Stimulated activated CD4-positive, alpha-beta T cell treated with anti-CD3 and anti-CD28 coated beads, Interleukin-4, amount 100 ng/mL, for 4 hours (primary cell): ENCODE measurements at regions not wholly inside any gene's neighbourhood (a gene's known extent, or its start where the extent isn't known, plus 50 kb on each side); places are given as distances from the start of the nearest gene placed in this dataset.
"Not testable (repeated sequence)": the region's sequence is repeated elsewhere in the genome, so short reads cannot be mapped to it uniquely, and the experiment has no call there.

ENCODE experiments used
- DNase-seq, 2 experiments: peaks; one replicate each; pipeline ENCODE4 v3.0.0-alpha.2; 2020

- not testable (repeated sequence) for DNase-seq
These were observed 63.8 kb downstream of the NSUN5 start for GRCh38 chr7:73244782-73245311.

DNA sequence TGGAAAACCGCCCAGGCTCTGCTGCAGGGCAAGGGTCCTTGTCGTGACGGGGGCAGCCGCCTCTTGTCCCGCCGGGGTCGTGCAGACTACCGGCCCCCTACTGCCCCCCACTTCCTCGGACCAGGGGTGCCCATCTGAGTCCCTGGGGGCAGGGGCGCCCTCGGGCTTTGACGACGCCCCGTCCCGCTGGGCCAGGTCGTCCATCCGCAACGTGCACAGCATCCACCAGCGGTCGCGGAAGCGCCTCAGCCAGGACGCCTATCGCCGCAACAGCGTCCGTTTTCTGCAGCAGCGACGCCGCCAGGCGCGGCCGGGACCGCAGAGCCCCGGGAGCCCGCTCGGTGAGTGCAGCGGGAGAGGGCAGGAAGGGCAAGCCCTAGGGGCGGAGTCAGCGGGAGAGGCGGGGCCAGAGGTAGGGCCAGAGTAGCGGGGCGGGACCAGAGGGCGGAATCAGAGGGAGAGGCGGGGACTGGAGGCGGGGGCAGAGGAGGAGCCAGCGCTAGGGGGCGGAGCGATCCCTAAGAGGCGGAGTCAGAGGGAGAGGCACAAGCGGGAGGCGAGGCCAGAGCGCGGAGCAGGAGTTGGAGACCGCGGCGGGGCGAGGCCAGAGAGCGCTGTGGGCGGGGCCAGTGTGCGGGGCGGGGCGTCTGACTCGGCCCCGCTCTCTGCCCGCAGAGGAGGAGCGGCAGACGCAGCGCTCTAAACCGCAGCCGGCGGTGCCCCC, 73.5 kb downstream of the NSUN5 start:
- peak; percentile 88 to 89 for DNase-seq

GRCh38 chr7:73225745-73226144, 82.9 kb downstream of the NSUN5 start:
- DNase-seq, result not testable (repeated sequence)

DNA sequence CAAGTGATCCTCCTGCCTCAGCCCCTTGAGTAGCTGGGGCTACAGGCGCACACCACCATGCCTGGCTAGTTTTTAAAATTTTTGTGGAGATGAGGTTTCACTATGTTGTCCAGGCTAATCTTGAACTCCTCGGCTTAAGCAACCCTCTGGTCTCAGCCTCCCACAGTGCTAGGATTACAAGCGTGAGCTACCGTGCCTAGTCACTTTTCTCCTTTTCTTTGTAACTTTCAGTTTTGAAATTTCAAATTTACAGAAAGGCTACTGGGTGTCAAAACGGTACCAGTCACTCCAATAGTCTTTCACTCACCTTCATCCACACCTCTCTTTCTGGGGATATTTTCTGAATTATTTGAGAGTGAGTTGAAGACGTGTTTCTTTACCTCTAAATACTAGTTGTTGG, 86.9 kb downstream of the NSUN5 start:
- not testable (repeated sequence) for DNase-seq

DNA sequence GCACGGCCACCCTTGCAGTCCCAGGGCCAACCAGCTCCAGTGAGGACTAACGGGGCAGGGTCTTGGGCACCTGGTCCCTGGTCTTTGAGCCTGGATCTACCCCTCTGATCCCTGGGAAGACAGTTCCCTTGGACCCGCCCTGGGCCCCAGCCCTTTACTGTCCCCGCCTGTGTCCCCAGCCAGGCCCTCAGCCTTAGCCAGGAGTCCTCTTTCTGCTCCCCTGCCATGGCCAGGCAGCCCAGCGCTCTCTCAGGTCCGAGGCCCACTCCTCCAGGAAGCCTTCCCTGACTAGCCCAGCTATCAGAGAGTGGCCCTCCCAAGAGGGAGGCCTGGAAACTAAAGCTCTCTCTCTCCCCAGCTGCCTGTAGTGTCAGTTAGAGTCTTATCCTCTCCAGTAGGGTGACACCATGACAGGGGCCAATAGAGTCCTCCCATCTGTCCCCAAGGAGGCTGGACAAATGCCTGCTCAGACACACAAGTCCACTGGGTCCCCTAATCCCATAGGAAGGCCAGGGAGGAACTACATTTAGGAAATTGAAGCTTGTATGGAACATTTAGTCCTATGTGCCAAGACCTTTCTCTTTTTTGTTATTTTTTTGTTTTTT, 87.8 kb downstream of the NSUN5 start:
- DNase-seq, result not testable (repeated sequence)

DNA sequence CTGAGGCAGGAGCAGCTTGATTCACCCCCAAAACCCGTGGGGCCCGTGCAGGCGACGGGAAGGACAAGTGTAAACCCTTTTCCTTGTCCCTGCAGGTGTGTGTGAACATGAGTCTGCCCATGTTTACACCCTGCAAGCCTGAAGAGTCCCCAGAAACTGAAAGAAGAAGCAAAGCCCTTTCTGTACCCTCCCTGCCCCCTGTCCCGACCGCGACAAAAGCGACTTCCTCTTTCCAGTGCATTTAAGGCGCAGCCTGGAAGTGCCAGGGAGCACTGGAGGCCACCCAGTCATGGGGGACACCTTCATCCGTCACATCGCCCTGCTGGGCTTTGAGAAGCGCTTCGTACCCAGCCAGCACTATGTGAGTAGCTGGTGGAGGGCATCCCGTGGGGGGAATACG, 88.3 kb downstream of the NSUN5 start:
- not testable (repeated sequence) for DNase-seq

DNA sequence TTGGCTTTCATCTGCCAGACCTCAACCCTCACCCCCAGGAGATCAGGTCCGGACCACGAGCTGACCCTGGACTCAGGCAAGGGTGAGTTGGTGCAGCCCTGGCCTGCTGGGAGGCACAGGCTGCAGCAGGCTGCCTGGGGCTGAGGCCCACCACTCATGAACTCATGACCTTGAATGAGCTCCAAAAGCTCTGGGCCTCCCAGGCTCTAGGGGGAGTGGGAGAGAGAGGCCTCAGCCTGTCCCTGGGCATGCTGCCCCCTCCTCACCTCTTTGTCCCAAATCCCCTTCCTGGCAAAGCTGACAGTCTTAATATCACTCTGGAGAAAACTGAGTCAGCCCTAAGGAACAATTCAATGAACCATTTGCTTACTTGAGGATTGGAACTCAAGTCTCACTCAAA, 89.8 kb downstream of the NSUN5 start:
- DNase-seq, result not testable (repeated sequence)

- not testable (repeated sequence) for DNase-seq
These were observed 92.5 kb downstream of the NSUN5 start for GRCh38 chr7:73216046-73216675.

- not testable (repeated sequence) for DNase-seq
These were observed 93.4 kb downstream of the NSUN5 start for GRCh38 chr7:73215232-73215631.

DNA sequence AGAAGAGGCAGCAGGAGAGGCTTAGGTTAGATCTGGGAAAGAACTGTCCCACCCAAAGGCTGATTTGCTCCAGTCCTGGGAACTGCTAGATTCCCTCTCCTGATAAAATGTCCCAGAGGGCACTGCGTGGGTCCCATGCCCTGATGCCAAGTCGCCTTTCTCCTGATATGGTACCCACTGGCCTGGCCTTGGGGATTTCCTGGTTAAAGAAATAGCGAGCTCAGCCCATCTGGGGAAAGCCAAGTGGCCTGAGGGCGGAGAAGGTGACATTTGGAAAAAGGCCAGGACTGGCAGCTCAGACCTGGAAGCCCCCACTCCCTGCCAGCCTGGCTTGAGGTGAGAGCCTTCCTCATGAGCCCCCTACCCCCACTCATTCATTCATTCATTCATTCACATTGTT, 94.2 kb downstream of the NSUN5 start:
- DNase-seq, result not testable (repeated sequence)

GRCh38 chr7:73213076-73213475, 95.5 kb downstream of the NSUN5 start:
- not testable (repeated sequence) for DNase-seq

DNA sequence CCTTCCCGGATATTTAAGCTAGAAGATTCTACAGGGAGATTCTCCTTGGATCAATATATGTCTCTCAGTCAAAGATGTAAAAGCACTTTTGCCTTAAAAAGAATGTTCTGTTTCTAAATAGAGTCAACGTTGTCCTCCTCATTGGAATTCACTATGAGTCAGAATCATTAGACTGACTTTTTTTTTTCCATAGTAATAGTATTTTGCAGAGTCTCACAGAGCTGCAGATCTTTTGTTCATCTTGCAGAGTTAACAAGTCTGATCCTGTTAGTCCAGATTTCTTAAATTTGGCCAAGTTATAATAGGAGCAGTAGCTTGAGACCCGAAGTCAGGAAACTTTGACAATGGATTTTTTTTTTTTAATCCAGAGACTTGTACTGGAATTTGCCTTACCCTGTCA, 103.0 kb downstream of the NSUN5 start:
- DNase-seq, result not testable (repeated sequence)

- not testable (repeated sequence) for DNase-seq
These were observed 103.7 kb downstream of the NSUN5 start for GRCh38 chr7:73204898-73205297.

- not testable (repeated sequence) for DNase-seq
These were observed 105.3 kb downstream of the NSUN5 start for GRCh38 chr7:73203312-73203711.

GRCh38 chr7:73201264-73201663, 107.4 kb downstream of the NSUN5 start:
- DNase-seq, result not testable (repeated sequence)

DNA sequence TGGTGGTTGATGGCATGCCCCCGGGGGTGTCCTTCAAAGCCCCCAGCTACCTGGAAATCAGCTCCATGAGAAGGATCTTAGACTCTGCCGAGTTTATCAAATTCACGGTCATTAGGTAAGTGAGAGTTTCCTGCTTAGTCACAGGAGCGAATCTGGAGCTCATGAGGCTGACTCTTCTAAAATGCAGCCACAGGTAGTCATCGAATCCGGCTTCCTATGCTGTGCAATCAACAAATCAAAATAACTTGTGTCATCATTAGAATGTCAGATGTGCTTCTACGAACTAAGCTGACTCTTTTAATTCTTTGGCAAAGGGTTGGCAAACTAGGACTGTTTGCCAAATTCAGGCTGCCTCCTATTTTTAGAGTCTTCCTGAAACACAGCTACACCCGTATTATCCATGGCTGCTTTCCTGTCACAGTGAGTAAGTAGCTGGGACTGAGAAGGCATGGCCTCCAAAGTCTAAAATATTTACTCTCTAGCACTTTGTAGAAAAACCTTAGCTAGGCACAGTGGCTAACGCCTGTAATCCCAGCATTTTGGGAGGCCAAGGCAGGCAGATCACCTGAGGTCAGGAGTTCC, 108.0 kb downstream of the NSUN5 start:
- DNase-seq, result not testable (repeated sequence)

GRCh38 chr7:73193991-73194390, 108.2 kb upstream of the SPDYE9 start:
- DNase-seq, result not testable (repeated sequence)

DNA sequence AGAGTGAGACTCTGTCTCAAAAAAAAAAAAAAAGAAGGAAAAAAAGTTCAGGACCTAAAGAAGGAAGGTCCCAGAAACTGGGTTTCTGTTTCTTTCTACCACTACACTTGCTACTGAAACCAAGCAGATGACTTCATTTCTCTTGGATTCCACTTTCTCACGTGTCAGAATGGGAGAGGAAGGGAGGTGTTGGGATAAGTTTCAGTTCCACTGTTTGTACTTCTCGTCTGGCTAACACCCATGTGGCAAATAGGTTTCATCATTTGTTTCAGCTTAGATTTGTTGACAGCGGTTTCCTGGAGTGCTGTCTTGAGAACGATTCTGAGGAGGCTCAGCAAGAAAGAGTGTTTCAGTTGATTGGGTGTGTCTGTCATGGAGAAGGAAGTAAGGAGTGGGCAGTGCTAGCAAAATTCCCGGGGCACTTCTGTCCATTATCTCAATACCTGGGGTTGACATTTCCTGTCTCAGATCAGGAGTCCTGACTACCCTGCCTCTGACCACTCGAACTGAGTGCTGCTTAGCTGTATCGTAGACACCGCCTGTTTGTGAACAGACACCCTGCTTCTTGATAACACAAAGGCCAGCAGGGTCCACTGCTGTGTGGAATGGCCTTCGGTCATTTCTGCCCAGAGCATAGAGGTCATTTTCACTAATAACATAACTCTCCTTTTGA, 104.8 kb upstream of the SPDYE9 start:
- not testable (repeated sequence) for DNase-seq

DNA sequence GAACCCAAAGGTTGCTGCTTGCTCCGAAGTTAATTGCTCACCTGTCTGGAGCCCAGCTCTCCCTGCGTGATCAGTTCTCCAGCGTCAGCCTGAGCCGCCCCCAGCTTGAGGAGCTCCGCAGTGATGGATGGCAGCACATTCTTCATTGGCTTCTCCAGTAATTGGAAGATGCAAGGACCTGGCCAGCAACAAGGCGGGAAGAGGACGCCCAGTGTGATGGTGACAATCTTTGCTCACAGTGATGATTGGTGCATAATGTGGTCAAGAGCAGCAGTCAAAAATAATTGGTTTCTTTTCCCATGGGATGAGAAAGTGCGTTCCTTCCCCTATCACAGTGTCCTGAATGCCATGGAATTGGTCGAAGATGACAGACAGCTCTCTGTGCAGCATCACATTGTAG, 102.4 kb upstream of the SPDYE9 start:
- DNase-seq, result not testable (repeated sequence)

DNA sequence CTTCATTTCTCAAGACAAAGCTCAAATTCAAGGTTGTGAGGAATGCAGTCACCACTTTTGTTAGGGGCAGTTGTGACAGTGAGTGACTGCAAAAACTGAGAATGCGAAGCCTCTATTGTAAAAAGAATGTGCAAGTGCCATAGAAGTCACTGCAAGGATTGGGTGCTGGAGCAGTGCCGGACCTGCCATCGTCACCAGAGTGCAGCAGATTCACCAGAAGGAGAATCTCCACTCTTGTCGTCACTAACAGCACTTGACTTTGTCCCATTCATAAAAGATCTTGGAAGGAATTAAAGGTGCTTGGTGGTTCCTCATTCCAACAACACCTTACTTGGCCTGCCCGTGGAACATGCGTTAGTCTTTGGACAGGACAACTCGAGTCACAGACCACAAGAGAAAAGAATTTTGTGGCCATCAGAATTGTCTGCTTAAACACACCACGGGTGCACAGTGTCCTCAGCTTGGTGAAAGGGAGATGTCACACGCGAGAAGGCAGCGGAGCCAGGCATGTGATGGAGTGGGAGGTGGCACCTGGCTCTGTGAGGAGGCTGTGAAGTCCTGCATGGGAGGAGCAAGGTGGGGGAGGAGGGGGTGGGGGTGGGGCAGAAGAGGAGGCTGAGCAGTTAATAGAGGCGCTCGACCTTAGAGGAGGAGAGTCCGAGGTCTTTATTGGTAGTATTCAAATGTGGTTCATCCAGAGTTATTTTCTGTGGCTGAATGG, 100.9 kb upstream of the SPDYE9 start:
- DNase-seq, result not testable (repeated sequence)

- DNase-seq, result not testable (repeated sequence)
These were observed 91.0 kb upstream of the SPDYE9 start for GRCh38 chr7:73176813-73177212.

DNA sequence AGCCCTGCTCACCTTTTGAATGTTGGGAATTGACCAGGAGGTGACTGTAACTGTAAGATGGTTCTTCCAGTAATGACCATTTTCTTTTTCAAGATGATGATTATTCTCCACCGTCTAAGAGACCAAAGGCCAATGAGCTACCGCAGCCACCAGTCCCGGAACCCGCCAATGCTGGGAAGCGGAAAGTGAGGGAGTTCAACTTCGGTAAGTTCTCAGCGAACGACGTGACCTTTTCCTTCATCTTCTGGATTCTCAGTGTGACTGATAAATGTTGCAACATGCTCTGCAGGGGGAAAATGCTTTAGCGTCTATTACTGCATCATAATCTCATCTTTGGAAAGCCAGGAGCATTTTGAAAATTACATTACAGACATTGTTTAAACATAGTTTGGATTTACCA, 89.5 kb upstream of the SPDYE9 start:
- DNase-seq, result not testable (repeated sequence)
